Left lung (tissue), 4 donors: ENCODE measurements at regions not wholly inside any gene's neighbourhood (a gene's known extent, or its start where the extent isn't known, plus 50 kb on each side); places are given as distances from the start of the nearest gene placed in this dataset.

Experiments used
- ATAC-seq: fragments of 200-7000 bp; cut with Tn5 transposase; one replicate; pipeline ENCODE4 v1.9.1; 2020; ENCODE audit warnings: moderate library complexity
- DNase-seq, 4 donors: peaks; one replicate each; pipeline ENCODE4 v3.0.0-alpha.2; 2013 to 2020
- H3K27ac ChIP-seq, 2 donors: fragments of 200-600 bp; sonication (generic) in 1 of 2; one replicate each; pipeline versions ENCODE4 v1.5.0 to v1.8.0; 2020 to 2021
- H3K27me3 ChIP-seq, 2 donors: fragments of 200-600 bp; sonication (generic) in 1 of 2; one replicate each; pipeline versions ENCODE4 v1.5.0 to v1.8.0; 2020 to 2021
- H3K36me3 ChIP-seq, 2 donors: fragments of 200-600 bp; sonication (generic) in 1 of 2; one replicate each; pipeline versions ENCODE4 v1.5.0 to v1.8.0; 2020 to 2021
- H3K4me1 ChIP-seq, 2 donors: fragments of 200-600 bp; one replicate each; pipeline ENCODE4 v1.8.0; 2021
- H3K4me3 ChIP-seq, 2 donors: fragments of 200-600 bp; sonication (generic) in 1 of 2; one replicate each; pipeline versions ENCODE4 v1.5.0 to v1.8.0; 2020 to 2021; ENCODE audit warnings: mild to moderate bottlenecking in 1 of 2
- H3K9me3 ChIP-seq, 2 donors: fragments of 200-600 bp; sonication (generic) in 1 of 2; one replicate each; pipeline versions ENCODE4 v1.5.0 to v1.8.0; 2020 to 2021
- intact Hi-C, 2 donors: fragments of 100-400 bp; cut with DNase I; formaldehyde crosslinking; loops; one replicate each; pipeline versions ENCODE4 v1.11.2 to v1.14.2; 2022
- TF ChIP-seq, protein P1 (sequence below), 2 donors: fragments of 200-600 bp; sonication (generic) in 1 of 2; IDR thresholded peaks; one replicate each; pipeline versions ENCODE4 v1.5.0 to v1.8.0; 2021; ENCODE audit warnings: antibody characterized with exemption in 2 of 2
- donor health status: DM: no; HTN: yes; CAD: no.
- donor health status: DM: no; HTN: no; CAD: no.

DNA sequence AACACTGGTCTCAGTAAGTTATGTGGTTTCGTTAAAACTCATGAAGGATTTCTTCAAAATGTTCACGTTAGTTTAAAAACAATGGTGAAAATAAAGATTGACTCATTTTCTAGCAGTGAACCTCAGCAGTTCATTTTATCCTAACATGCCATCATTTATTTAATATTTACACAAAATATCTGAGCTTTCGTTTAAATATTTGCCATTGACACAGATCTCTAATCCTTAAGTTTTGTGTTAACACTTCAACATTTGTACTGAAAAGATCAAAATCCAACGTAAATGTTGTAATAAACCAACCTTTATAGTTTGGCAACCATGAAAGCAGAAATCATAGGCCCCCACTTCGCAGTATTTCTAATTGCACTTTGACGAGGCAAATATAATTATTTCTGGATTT lies 1129.5 kb downstream of the PLA2G4A start:
- H3K27me3 ChIP-seq = no peaks in the 10 kb centered on the region
- no peak overlapping the region for H3K27ac ChIP-seq
- no peak overlapping the region for H3K4me3 ChIP-seq
- ATAC-seq = no peak
- H3K9me3 ChIP-seq = peaks cover 0 to 1% of the 10 kb centered on the region in 2 donors
- no peak for DNase-seq
- intact Hi-C loops = no loop called here
- no peaks in the 10 kb centered on the region for H3K36me3 ChIP-seq
- no peaks in the 10 kb centered on the region for H3K4me1 ChIP-seq
- TF ChIP-seq, protein P1, sequence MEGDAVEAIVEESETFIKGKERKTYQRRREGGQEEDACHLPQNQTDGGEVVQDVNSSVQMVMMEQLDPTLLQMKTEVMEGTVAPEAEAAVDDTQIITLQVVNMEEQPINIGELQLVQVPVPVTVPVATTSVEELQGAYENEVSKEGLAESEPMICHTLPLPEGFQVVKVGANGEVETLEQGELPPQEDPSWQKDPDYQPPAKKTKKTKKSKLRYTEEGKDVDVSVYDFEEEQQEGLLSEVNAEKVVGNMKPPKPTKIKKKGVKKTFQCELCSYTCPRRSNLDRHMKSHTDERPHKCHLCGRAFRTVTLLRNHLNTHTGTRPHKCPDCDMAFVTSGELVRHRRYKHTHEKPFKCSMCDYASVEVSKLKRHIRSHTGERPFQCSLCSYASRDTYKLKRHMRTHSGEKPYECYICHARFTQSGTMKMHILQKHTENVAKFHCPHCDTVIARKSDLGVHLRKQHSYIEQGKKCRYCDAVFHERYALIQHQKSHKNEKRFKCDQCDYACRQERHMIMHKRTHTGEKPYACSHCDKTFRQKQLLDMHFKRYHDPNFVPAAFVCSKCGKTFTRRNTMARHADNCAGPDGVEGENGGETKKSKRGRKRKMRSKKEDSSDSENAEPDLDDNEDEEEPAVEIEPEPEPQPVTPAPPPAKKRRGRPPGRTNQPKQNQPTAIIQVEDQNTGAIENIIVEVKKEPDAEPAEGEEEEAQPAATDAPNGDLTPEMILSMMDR (IDR thresholded peaks at IDR 0.05) = no peak

DNA sequence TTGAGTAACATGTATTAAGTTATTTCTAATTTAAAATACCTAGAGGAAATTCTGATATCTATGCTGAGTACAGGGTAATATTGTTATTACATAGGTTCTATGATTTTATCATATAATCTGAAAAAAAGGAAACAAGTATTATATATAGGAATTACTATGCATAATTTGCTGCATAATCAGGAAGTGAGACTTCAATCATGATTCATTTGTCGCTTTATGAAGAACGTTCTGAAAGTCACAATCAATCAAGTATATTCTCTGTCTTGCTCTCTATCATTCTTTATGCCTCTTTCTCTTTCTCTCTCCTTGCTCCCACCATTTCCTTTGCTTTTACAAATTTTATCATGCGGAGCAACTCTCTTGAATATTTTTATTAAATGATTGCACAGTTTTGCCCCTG lies 1130.3 kb downstream of the PLA2G4A start:
- no peak for ATAC-seq
- DNase-seq = no peak
- no peaks in the 10 kb centered on the region for H3K36me3 ChIP-seq
- no peaks in the 10 kb centered on the region for H3K4me1 ChIP-seq
- intact Hi-C loops = no loop called here
- no peaks in the 10 kb centered on the region for H3K9me3 ChIP-seq
- no peak overlapping the region for H3K27ac ChIP-seq
- no peak overlapping the region for H3K4me3 ChIP-seq
- H3K27me3 ChIP-seq = no peaks in the 10 kb centered on the region
- TF ChIP-seq, protein P1 (IDR thresholded peaks at IDR 0.05) = no peak

DNA sequence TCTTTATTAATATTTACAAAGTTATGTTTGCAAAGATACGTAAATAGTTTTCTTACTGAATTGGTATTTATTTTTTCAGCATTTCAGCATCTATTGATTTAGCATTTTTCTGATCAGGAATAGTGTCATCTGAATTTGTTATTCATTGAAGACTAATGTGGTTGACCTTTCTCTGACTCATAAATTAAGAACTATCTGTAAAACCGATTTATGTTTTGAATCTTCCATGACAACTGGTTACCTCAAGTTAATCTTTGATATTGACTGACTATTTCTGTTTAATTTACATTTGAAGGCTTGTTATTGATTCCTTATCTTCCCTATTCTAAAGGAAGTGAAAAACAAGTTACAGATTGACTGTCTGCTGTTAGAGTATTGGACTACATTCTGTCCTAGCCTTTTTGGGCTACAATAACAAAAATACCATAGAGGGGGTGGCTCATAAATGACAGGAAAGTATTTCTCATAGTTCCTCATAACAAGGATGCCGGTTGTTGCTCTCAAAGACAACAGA lies 1131.4 kb downstream of the PLA2G4A start:
- ATAC-seq (no peak), DNase-seq (no peak)
- no peaks in the 10 kb centered on the region for H3K4me1 ChIP-seq
- H3K4me3 ChIP-seq = no peak overlapping the region
- H3K36me3 ChIP-seq = no peaks in the 10 kb centered on the region
- H3K27me3 ChIP-seq = no peaks in the 10 kb centered on the region
- TF ChIP-seq, protein P1 (IDR thresholded peaks at IDR 0.05) = no peak
- no peak overlapping the region for H3K27ac ChIP-seq
- intact Hi-C loops = no loop called here
- H3K9me3 ChIP-seq = no peaks in the 10 kb centered on the region

DNA sequence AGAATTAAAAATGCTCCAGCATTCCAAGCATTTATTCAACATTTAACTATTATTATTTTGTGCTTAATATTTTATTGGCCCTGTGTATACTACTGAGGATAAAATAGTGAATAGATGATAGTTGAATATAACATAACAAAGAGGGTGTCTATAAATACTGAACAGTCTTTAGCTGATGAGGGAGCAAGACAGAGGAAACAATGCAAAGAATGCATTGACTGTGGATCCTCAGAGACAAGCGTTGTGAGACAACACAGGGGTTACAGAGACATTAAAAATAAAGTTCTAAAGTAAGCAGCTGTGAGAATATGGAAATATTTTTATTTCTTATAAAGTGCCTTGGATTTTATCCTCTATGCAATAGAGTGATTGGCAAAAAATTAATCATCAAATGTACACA lies 1133.1 kb downstream of the PLA2G4A start:
- no peak overlapping the region for H3K27ac ChIP-seq
- no peak for DNase-seq
- ATAC-seq = no peak
- H3K4me3 ChIP-seq = no peak overlapping the region
- H3K36me3 ChIP-seq = no peaks in the 10 kb centered on the region
- no peaks in the 10 kb centered on the region for H3K4me1 ChIP-seq
- TF ChIP-seq, protein P1 (IDR thresholded peaks at IDR 0.05) = no peak
- no peaks in the 10 kb centered on the region for H3K27me3 ChIP-seq
- intact Hi-C loops = no loop called here
- H3K9me3 ChIP-seq = no peaks in the 10 kb centered on the region

DNA sequence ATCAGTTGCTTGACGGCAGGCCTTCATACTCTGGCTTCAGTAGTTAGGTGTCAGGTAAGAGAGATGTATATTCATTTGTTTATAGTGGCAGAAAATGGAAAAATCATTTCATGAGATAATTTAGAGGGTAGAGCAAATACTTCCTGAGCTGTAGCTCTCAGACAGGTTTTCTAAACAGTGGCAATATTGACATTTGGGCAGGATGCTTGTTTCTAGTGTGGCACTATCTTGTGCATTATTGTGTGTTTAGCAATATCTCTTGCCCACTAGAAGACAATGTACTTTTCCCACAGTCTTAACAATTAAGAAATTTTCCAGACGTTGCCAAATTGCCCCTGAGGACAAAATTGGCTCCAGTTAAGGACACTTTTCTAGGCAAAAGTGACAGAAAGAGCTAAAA lies 1143.1 kb downstream of the PLA2G4A start:
- H3K4me1 ChIP-seq = no peaks in the 10 kb centered on the region
- no peak overlapping the region for H3K27ac ChIP-seq
- intact Hi-C loops = no loop called here
- H3K4me3 ChIP-seq = no peak overlapping the region
- H3K27me3 ChIP-seq = no peaks in the 10 kb centered on the region
- TF ChIP-seq, protein P1 (IDR thresholded peaks at IDR 0.05) = no peak
- DNase-seq (no peak), ATAC-seq (no peak)
- H3K9me3 ChIP-seq = no peaks in the 10 kb centered on the region
- no peaks in the 10 kb centered on the region for H3K36me3 ChIP-seq
